ENCODE measurements at regions not wholly inside any gene's neighbourhood (a gene's known extent, or its start where the extent isn't known, plus 50 kb on each side); places are given as distances from the start of the nearest gene placed in this dataset.
A peak's percentile ranks its signal among the peaks of the same experiment; 100 is the strongest.

GRCh38 chr2:236317938-236318396, 53.8 kb upstream of the ASB18 start:
- peak; percentile 13 for DNase-seq

GRCh38 chr2:236318401-236318800, 54.2 kb upstream of the ASB18 start:
- no peak for DNase-seq

- no peak for DNase-seq
Observed at GRCh38 chr2:236319036-236319435, 54.8 kb upstream of the ASB18 start.

- no peak for DNase-seq
Observed at GRCh38 chr2:236321415-236321814, 57.2 kb upstream of the ASB18 start.

GRCh38 chr2:236333417-236334121, 69.4 kb upstream of the ASB18 start:
- no peak for DNase-seq

- no peak for DNase-seq
Observed at GRCh38 chr2:236334122-236334876, 70.1 kb upstream of the ASB18 start.

GRCh38 chr2:236335696-236336574, 71.7 kb upstream of the ASB18 start:
- DNase-seq: no peak

- DNase-seq: no peak
Observed at GRCh38 chr2:236336575-236337464, 72.6 kb upstream of the ASB18 start.

GRCh38 chr2:236337465-236338325, 73.5 kb upstream of the ASB18 start:
- DNase-seq: no peak

- peak; percentile 27 for DNase-seq
Observed at GRCh38 chr2:236338495-236339184, 74.4 kb upstream of the ASB18 start.

- DNase-seq: no peak
Observed at GRCh38 chr2:236340251-236340650, 76.0 kb upstream of the ASB18 start.

GRCh38 chr2:236341067-236341466, 76.9 kb upstream of the ASB18 start:
- no peak for DNase-seq

- no peak for DNase-seq
Observed at GRCh38 chr2:236341721-236342120, 77.5 kb upstream of the ASB18 start.

GRCh38 chr2:236342507-236342906, 78.3 kb upstream of the ASB18 start:
- DNase-seq: no peak

- no peak for DNase-seq
Observed at GRCh38 chr2:236342951-236343350, 78.7 kb upstream of the ASB18 start.

GRCh38 chr2:236343400-236344161, 79.4 kb upstream of the ASB18 start:
- DNase-seq: peak; percentile 51

- no peak for DNase-seq
Observed at GRCh38 chr2:236344446-236344845, 80.2 kb upstream of the ASB18 start.

GRCh38 chr2:236345081-236345714, 81.0 kb upstream of the ASB18 start:
- no peak for DNase-seq

- DNase-seq: no peak
Observed at GRCh38 chr2:236346366-236346765, 82.2 kb upstream of the ASB18 start.
